Glutamatergic neuron (in vitro differentiated cells): ENCODE measurements at regions not wholly inside any gene's neighbourhood (a gene's known extent, or its start where the extent isn't known, plus 50 kb on each side); places are given as distances from the start of the nearest gene placed in this dataset.

Experiments used
- DNase-seq: peaks from one replicate; pipeline ENCODE4 v3.0.0; 2022
- H3K27ac Mint-ChIP-seq: one replicate; pipeline ENCODE4 v1.8.0; 2020; ENCODE audit warnings: mild to moderate bottlenecking, mixed read lengths, inconsistent platforms; ENCODE audit not compliant: unreplicated experiment
- H3K27me3 Mint-ChIP-seq: one replicate; pipeline ENCODE4 v1.8.0; 2020; ENCODE audit warnings: mild to moderate bottlenecking, moderate library complexity, mixed read lengths, inconsistent platforms; ENCODE audit not compliant: unreplicated experiment
- H3K36me3 Mint-ChIP-seq: one replicate; pipeline ENCODE4 v1.8.0; 2020; ENCODE audit warnings: mild to moderate bottlenecking, mixed read lengths, inconsistent platforms; ENCODE audit not compliant: unreplicated experiment
- H3K4me1 Mint-ChIP-seq: one replicate; pipeline ENCODE4 v1.8.0; 2020; ENCODE audit warnings: mild to moderate bottlenecking, low read depth, mixed read lengths, inconsistent platforms; ENCODE audit not compliant: unreplicated experiment
- H3K4me3 Mint-ChIP-seq: one replicate; pipeline ENCODE4 v1.8.0; 2020; ENCODE audit warnings: mild to moderate bottlenecking, mixed read lengths, inconsistent platforms; ENCODE audit not compliant: unreplicated experiment
- H3K9me3 Mint-ChIP-seq: one replicate; pipeline ENCODE4 v1.8.0; 2020; ENCODE audit warnings: mild to moderate bottlenecking, moderate library complexity, mixed read lengths, inconsistent platforms; ENCODE audit not compliant: unreplicated experiment
- TF ChIP-seq, protein P1 (sequence below): fragments of 200-600 bp; sonication (generic); IDR thresholded peaks from one replicate; pipeline ENCODE4 v1.5.0; 2021; ENCODE audit not compliant: partially characterized antibody, unreplicated experiment

DNA sequence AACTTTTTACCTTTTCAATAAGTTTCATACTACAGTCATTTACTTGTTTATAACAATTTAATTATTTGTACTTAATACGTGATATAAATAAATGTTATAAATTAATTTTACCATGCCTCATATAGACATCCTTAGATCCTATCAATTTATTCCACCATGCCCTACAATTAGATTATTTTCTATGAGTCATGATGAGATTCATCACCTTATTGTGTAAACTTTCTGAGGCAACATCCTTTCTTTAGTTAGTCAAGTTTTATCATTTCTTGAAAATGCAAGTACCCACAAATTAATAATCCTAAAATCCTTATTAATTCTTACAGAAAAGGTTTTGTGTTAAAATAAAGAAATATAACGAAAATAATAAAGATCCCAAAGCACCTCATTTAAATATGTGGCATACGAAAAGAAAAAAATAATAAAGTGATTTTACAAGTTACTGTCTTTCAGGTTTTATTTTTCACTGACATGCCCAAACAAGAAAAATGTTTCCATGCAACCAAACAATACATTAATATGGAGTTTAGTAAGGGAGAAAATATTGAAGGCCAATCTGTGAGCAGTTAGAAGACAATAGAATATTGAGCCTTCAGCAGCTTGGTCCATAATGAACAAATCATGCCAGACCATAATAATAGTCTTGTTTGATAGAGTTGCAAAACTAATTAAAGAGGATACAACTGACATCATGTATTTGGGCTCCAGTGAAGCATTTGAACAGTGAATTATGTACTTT, 188.7 kb upstream of the MRPS30 start:
- H3K36me3 Mint-ChIP-seq: no peaks in the 10 kb centered on the region
- peaks cover 2% of the 10 kb centered on the region for H3K9me3 Mint-ChIP-seq
- no peaks in the 10 kb centered on the region for H3K4me1 Mint-ChIP-seq
- no peak for DNase-seq
- H3K27me3 Mint-ChIP-seq: no peaks in the 10 kb centered on the region
- no peak overlapping the region for H3K27ac Mint-ChIP-seq
- H3K4me3 Mint-ChIP-seq: no peak overlapping the region
- TF ChIP-seq, protein P1, sequence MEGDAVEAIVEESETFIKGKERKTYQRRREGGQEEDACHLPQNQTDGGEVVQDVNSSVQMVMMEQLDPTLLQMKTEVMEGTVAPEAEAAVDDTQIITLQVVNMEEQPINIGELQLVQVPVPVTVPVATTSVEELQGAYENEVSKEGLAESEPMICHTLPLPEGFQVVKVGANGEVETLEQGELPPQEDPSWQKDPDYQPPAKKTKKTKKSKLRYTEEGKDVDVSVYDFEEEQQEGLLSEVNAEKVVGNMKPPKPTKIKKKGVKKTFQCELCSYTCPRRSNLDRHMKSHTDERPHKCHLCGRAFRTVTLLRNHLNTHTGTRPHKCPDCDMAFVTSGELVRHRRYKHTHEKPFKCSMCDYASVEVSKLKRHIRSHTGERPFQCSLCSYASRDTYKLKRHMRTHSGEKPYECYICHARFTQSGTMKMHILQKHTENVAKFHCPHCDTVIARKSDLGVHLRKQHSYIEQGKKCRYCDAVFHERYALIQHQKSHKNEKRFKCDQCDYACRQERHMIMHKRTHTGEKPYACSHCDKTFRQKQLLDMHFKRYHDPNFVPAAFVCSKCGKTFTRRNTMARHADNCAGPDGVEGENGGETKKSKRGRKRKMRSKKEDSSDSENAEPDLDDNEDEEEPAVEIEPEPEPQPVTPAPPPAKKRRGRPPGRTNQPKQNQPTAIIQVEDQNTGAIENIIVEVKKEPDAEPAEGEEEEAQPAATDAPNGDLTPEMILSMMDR: no peak

DNA sequence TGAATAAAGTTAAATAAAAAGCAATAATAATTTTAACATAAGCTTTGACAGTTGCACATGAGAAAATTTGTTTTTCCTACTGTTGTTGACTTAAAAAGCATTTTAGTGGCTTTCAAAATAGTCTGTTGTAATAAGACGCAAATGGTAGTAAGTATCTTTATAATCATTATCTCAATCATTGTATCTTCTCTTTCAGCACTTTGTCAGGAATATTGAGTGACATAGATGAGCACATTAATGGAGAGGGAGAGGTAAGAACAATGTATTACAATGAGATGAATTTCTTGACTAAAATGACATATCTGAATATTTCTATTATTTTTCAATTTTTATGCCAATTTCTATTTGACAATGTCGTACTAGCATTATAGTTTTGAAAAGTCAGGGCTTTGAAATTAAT, 193.9 kb upstream of the MRPS30 start:
- H3K4me3 Mint-ChIP-seq: no peak overlapping the region
- H3K27ac Mint-ChIP-seq: no peak overlapping the region
- no peaks in the 10 kb centered on the region for H3K4me1 Mint-ChIP-seq
- TF ChIP-seq, protein P1: no peak
- no peaks in the 10 kb centered on the region for H3K27me3 Mint-ChIP-seq
- DNase-seq: no peak
- H3K9me3 Mint-ChIP-seq: no peaks in the 10 kb centered on the region
- H3K36me3 Mint-ChIP-seq: no peaks in the 10 kb centered on the region

DNA sequence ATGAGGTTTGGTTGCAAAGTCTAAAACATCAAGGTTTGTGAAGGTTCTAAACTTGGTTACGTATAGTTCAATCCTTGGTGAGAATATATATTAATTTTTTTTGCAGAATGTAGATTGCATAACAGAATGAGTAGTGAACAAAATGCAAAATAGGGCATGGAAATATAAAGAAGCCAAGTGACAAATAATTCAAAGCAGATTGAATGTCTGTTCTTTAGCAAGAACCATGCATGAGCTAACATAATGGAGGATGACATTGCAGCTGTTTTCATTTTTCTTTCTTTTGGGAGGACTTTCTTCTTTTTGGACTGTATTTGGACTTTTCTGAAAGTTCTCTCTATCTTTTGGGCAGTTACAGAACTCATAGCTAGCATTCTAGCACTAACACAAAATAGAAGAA, 194.8 kb upstream of the MRPS30 start:
- Mint-ChIP-seq H3K4me3 (no peak overlapping the region), H3K9me3 (no peaks in the 10 kb centered on the region), H3K27me3 (no peaks in the 10 kb centered on the region), H3K36me3 (no peaks in the 10 kb centered on the region), H3K27ac (no peak overlapping the region), H3K4me1 (no peaks in the 10 kb centered on the region)
- no peak for DNase-seq
- TF ChIP-seq, protein P1: no peak

DNA sequence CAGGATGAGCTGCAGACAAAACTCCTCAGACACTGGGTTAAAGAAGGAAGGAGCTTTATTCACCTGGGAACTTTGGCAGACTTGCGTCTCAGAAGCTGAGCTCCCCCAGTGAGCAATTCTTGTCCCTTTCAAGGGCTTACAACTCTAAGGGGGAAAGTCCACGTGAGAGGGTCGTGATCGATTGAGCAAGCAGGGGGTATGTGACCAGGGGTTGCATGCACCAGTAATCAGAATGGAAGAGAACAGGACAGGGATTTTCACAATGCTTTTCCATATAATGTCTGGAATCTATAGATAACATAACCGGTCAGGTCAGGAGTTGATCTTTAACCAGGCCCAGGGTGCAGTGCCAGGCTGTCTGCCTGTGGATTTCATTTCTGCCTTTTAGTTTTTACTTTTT, 202.8 kb upstream of the MRPS30 start:
- H3K9me3 Mint-ChIP-seq: no peaks in the 10 kb centered on the region
- no peak overlapping the region for H3K4me3 Mint-ChIP-seq
- no peaks in the 10 kb centered on the region for H3K36me3 Mint-ChIP-seq
- TF ChIP-seq, protein P1: no peak
- no peak for DNase-seq
- H3K27me3 Mint-ChIP-seq: no peaks in the 10 kb centered on the region
- H3K27ac Mint-ChIP-seq: no peak overlapping the region
- peaks cover 2% of the 10 kb centered on the region for H3K4me1 Mint-ChIP-seq

DNA sequence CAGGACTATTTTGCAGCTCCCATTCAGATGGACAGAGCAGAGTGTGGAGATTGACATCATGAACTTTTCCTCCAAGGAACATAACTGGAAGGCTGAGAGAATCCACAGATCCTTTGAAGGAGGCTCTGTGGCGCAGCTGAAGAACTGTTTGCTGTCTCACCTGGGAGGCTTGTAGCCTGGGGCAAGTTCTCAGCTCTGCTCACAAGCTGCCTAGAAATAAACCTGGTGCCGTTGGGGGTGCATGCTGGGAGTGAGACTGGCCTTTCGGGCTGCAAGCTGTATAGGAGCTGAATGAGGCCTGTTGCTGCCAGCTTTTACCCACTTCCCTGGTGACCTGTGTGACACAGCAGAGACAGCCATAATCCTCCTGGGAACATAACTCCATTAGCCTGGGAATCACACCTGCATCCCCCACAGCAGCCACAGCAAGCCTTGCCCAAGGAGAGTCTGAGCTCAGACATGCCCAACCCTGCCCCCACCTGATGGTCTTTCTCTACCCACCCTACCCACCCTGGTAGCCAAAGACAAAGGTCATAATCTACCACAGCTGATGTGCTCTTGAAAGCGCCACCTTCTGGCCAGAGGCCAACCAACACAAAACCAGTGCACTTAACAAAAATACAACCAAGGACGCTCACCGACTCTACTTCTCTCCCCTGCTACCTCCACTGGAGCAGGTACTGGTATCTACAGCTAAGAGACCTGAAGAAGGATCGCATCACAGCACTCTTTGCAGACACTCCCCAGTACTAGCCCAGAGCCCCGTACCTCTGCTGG, 205.1 kb upstream of the MRPS30 start:
- DNase-seq: peak; percentile 26
- no peaks in the 10 kb centered on the region for H3K36me3 Mint-ChIP-seq
- no peak overlapping the region for H3K4me3 Mint-ChIP-seq
- H3K27me3 Mint-ChIP-seq: no peaks in the 10 kb centered on the region
- TF ChIP-seq, protein P1: no peak
- H3K27ac Mint-ChIP-seq: no peak overlapping the region
- no peaks in the 10 kb centered on the region for H3K9me3 Mint-ChIP-seq
- peaks cover 2% of the 10 kb centered on the region for H3K4me1 Mint-ChIP-seq
